Endothelial cell of umbilical vein (primary cell): ENCODE measurements at regions not wholly inside any gene's neighbourhood (a gene's known extent, or its start where the extent isn't known, plus 50 kb on each side); places are given as distances from the start of the nearest gene placed in this dataset.

Source experiments
- BruUV-seq: library from RNA; stranded (reverse); fragments of 400-500 nt; replicated peaks from 2 replicates; lab custom pipeline; 2021; lab: Mats Ljungman, UMichigan
- CTCF ChIA-PET: fragments of 300-600, 350-600 bp; sonication (Branson Sonifier 250); formaldehyde crosslinking; loops from one replicate; lab custom pipeline; 2021; ENCODE audit warnings: antibody characterized with exemption, inconsistent platforms; lab: Charles Lee
- POLR2A ChIA-PET: fragments of 300-600, 350-600 bp; sonication (Branson Sonifier 250); formaldehyde crosslinking; loops from one replicate; lab custom pipeline; 2021; ENCODE audit warnings: antibody characterized with exemption, inconsistent platforms; lab: Charles Lee
- DNase-seq: peaks from one replicate; pipeline ENCODE4 v3.0.0-alpha.2; 2011; ENCODE audit warnings: low read depth, low spot score
- FAIRE-seq: peaks from 2 replicates; lab custom pipeline; 2011; peaks lifted over from hg19 to GRCh38; lab: Jason Lieb, UNC
- H2AFZ ChIP-seq: 2 replicates; pipeline ENCODE4 v1.6.0; 2012; ENCODE audit warnings: low read depth, low read length, control low read depth, inconsistent platforms
- H3K27ac ChIP-seq: 2 replicates; pipeline ENCODE4 v1.5.1; 2011; ENCODE audit warnings: low read depth, mild to moderate bottlenecking, control low read depth, low read length, moderate library complexity; ENCODE audit not compliant: insufficient read depth
- H3K27me3 ChIP-seq, 2 experiments: 2 replicates each; pipeline versions ENCODE4 v1.6.0 to v1.6.1; 2011; ENCODE audit warnings: low read length in 2 of 2, mixed read lengths in 1 of 2; ENCODE audit not compliant: control insufficient read depth in 2 of 2, insufficient read depth in 2 of 2
- H3K36me3 ChIP-seq, 2 experiments: 2 replicates in 1 of 2; 3 replicates in 1 of 2; pipeline ENCODE4 v1.5.1; 2011; ENCODE audit warnings: low read length in 2 of 2, mild to moderate bottlenecking in 1 of 2, moderate library complexity in 1 of 2; ENCODE audit not compliant: control insufficient read depth in 2 of 2, insufficient read depth in 2 of 2; ENCODE audit errors: extremely low read depth in 1 of 2
- H3K4me1 ChIP-seq: 3 replicates; pipeline ENCODE4 v1.5.1; 2011; ENCODE audit warnings: mild to moderate bottlenecking, low read length; ENCODE audit not compliant: control insufficient read depth, insufficient read depth; ENCODE audit errors: extremely low read depth
- H3K4me2 ChIP-seq: 2 replicates; pipeline ENCODE4 v1.6.1; 2011; ENCODE audit warnings: low read length, control low read depth, mixed read lengths; ENCODE audit not compliant: insufficient read depth
- H3K4me3 ChIP-seq, 3 experiments: fragments of 200-600 bp in 1 of 3; sonication (generic), shearing (Covaris generic) in 1 of 3; replicated peaks in 1 of 3; 2 replicates each; pipeline ENCODE4 v1.5.1; 2011 to 2016; ENCODE audit warnings: control low read depth in 3 of 3, low read length in 3 of 3, mild to moderate bottlenecking in 2 of 3, inconsistent platforms in 1 of 3, low read depth in 1 of 3, moderate library complexity in 1 of 3; ENCODE audit not compliant: insufficient read depth in 1 of 3
- H3K79me2 ChIP-seq: 2 replicates; pipeline ENCODE4 v1.6.0; 2012; ENCODE audit warnings: low read length, inconsistent platforms; ENCODE audit not compliant: control insufficient read depth, insufficient read depth
- H3K9ac ChIP-seq: replicated peaks from 2 replicates; pipeline ENCODE3; 2011; ENCODE audit warnings: low read length, control low read depth; ENCODE audit not compliant: insufficient read depth; ENCODE audit errors: extremely low read depth
- H3K9me1 ChIP-seq: replicated peaks from 3 replicates; pipeline ENCODE4 v1.6.0; 2011; ENCODE audit warnings: mild to moderate bottlenecking, low read length; ENCODE audit not compliant: control insufficient read depth, insufficient read depth; ENCODE audit errors: extremely low read depth
- H3K9me3 ChIP-seq: replicated peaks from 2 replicates; pipeline ENCODE4 v1.5.1; 2012; ENCODE audit warnings: low read length, inconsistent platforms; ENCODE audit not compliant: control insufficient read depth, insufficient read depth
- H4K20me1 ChIP-seq: replicated peaks from 2 replicates; pipeline ENCODE3; 2011; ENCODE audit warnings: mild to moderate bottlenecking, low read length; ENCODE audit not compliant: control insufficient read depth, insufficient read depth; ENCODE audit errors: extremely low read depth
- EZH2 ChIP-seq: IDR thresholded peaks from 2 replicates; pipeline ENCODE4 v1.6.1; 2012; ENCODE audit warnings: borderline replicate concordance, low read depth, mild to moderate bottlenecking, moderate library complexity, low read length, inconsistent platforms; ENCODE audit not compliant: severe bottlenecking
- FOS ChIP-seq: IDR thresholded peaks from 2 replicates; pipeline ENCODE4 v1.6.1; 2011; ENCODE audit warnings: mild to moderate bottlenecking, low read length, moderate library complexity, borderline replicate concordance; ENCODE audit not compliant: insufficient read depth
- GATA2 ChIP-seq: IDR thresholded peaks from 2 replicates; pipeline ENCODE4 v1.7.0; 2011; ENCODE audit warnings: low read depth, mild to moderate bottlenecking, moderate library complexity, mixed read lengths, low read length; ENCODE audit not compliant: insufficient read length, insufficient read depth
- JUN ChIP-seq: IDR thresholded peaks from 2 replicates; pipeline ENCODE4 v1.6.1; 2011; ENCODE audit warnings: borderline replicate concordance, low read depth; ENCODE audit not compliant: insufficient read length, insufficient read depth
- MAX ChIP-seq: IDR thresholded peaks from 2 replicates; pipeline ENCODE4 v1.6.1; 2011; ENCODE audit not compliant: insufficient read depth, insufficient read length
- MYC ChIP-seq: IDR thresholded peaks from one replicate; pipeline ENCODE4 v1.6.1; 2011; ENCODE audit warnings: mild to moderate bottlenecking, low read depth, low read length
- POLR2A ChIP-seq: IDR thresholded peaks from 2 replicates; pipeline ENCODE4 v1.6.1; 2012; ENCODE audit warnings: low read depth, mild to moderate bottlenecking, control low read depth, low read length
- POLR2AphosphoS5 ChIP-seq: IDR thresholded peaks from 2 replicates; pipeline ENCODE4 v1.6.1; 2012; ENCODE audit warnings: low read depth, mild to moderate bottlenecking, control low read depth, low read length, moderate library complexity; ENCODE audit not compliant: insufficient read depth
- dilution Hi-C: fragments of 300-500 bp; cut with MboI; formaldehyde crosslinking; loops from one replicate; pipeline ENCODE4 v1.15.0; 2019; ENCODE audit warnings: low sequenced_read_pairs; ENCODE audit not compliant: extremely low pct_ligation_motif_present
- intact Hi-C: fragments of 100-400 bp; cut with micrococcal nuclease; formaldehyde crosslinking; loops from one replicate; pipeline ENCODE4 v1.10.0; 2022
- TF ChIP-seq, protein P1 (sequence below), 2 donors: IDR thresholded peaks; 1 replicate in 1 of 2; 2 replicates in 1 of 2; pipeline ENCODE4 v1.5.1; 2011; ENCODE audit warnings: low read length in 2 of 2, mild to moderate bottlenecking in 2 of 2, moderate library complexity in 2 of 2, control low read depth in 1 of 2, inconsistent platforms in 1 of 2, low read depth in 1 of 2; ENCODE audit not compliant: insufficient read depth in 1 of 2; ENCODE audit errors: extremely low read depth in 1 of 2

GRCh38 chr3:113105093-113105449 lies 106.3 kb upstream of the BOC start:
- FAIRE-seq (no peak), DNase-seq (no peak)
- no peak for TF ChIP-seq MYC
- no peak for TF ChIP-seq MAX
- TF ChIP-seq JUN = no peak
- no peak for TF ChIP-seq EZH2
- no peak for TF ChIP-seq GATA2
- TF ChIP-seq, protein P1, sequence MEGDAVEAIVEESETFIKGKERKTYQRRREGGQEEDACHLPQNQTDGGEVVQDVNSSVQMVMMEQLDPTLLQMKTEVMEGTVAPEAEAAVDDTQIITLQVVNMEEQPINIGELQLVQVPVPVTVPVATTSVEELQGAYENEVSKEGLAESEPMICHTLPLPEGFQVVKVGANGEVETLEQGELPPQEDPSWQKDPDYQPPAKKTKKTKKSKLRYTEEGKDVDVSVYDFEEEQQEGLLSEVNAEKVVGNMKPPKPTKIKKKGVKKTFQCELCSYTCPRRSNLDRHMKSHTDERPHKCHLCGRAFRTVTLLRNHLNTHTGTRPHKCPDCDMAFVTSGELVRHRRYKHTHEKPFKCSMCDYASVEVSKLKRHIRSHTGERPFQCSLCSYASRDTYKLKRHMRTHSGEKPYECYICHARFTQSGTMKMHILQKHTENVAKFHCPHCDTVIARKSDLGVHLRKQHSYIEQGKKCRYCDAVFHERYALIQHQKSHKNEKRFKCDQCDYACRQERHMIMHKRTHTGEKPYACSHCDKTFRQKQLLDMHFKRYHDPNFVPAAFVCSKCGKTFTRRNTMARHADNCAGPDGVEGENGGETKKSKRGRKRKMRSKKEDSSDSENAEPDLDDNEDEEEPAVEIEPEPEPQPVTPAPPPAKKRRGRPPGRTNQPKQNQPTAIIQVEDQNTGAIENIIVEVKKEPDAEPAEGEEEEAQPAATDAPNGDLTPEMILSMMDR (IDR thresholded peaks at IDR 0.05; ENCODE audit: extremely low read depth in 1 of 2, insufficient read depth in 1 of 2, low read depth in 1 of 2, low read length in 2 of 2) = no peak
- no peak for TF ChIP-seq FOS
- TF ChIP-seq POLR2A = no peak
- TF ChIP-seq POLR2AphosphoS5 = no peak
- no peaks in the 10 kb centered on the region for H3K9me3 ChIP-seq
- no peaks in the 10 kb centered on the region for H3K4me1 ChIP-seq
- dilution Hi-C loops = no loop called here
- H3K27ac ChIP-seq = no peak overlapping the region
- H3K9ac ChIP-seq = no peak overlapping the region
- H2AFZ ChIP-seq = no peak overlapping the region
- no peaks in the 10 kb centered on the region for H3K36me3 ChIP-seq
- intact Hi-C loops = no loop called here
- no peaks in the 10 kb centered on the region for H3K27me3 ChIP-seq
- POLR2A ChIA-PET = no interaction called here
- H3K79me2 ChIP-seq = no peaks in the 10 kb centered on the region
- no peak overlapping the region for H3K4me2 ChIP-seq
- CTCF ChIA-PET = no interaction called here
- H3K9me1 ChIP-seq = no peaks in the 10 kb centered on the region
- BruUV-seq = no TSS peak
- no peaks in the 10 kb centered on the region for H4K20me1 ChIP-seq
- H3K4me3 ChIP-seq = no peak overlapping the region
